Activated gamma-delta T cell treated with anti-CD3 and anti-CD28 coated beads, Interleukin-2, amount 50 U/mL, for 16 hours (primary cell): ENCODE measurements at regions not wholly inside any gene's neighbourhood (a gene's known extent, or its start where the extent isn't known, plus 50 kb on each side); places are given as distances from the start of the nearest gene placed in this dataset.

Experiments
- DNase-seq: peaks from one replicate; pipeline ENCODE4 v3.0.0-alpha.2; 2020; ENCODE audit warnings: low read depth

DNA sequence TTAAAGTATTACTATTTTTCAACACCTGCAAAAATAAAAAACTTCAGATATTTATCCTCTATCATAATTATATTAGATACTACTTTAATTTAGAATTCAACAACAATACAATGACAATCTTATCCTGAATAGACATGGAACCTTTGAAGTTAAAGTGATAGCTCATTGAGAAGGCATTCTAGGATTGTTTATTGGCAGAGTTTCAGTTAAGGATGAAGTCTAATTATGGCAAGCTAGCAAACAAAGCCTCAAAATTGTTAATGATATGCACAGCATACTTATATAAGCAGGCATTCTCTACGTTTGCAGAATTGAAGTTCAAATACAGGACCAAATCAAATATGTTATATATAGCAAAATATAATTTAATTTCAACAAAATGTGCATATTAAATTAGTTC lies 91.2 kb upstream of the ABI3BP start:
- no peak for DNase-seq

DNA sequence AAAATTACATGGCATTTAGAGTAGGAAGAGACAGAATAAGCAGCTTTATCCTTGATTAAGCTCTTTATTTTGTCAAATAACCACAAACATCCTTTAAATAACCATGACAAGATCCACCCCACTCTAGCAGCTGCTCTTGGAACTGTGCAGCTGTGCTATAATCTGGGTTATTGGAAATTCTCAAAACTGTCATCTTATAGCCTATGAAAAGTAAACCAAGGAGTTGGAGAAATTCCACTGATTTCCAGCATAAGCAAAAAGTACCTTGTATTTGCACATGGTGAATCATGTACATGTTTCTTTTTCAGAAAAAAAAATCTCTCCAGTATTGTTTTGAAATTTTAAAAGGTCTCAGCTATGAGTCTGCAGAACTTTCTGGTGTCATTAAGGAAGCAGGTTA lies 88.8 kb upstream of the ABI3BP start:
- no peak for DNase-seq

DNA sequence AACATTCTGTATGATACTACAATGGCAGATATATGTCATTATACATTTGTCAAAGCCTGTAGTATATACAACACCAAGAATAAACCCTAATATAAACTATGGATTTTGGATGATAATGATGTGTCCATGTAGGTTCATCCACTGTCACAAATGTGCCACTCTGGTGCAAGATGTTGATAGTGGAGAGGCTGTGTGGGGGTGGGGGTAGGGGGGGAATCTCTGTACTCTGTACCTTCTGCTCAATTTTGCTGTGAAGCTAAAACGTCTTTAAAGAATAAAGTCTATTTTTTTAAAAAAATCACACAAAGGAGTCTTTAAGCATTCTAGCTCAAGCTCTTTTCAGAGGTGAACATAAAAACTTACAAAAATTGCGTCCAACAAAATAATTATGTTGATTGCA lies 88.2 kb upstream of the ABI3BP start:
- no peak for DNase-seq

DNA sequence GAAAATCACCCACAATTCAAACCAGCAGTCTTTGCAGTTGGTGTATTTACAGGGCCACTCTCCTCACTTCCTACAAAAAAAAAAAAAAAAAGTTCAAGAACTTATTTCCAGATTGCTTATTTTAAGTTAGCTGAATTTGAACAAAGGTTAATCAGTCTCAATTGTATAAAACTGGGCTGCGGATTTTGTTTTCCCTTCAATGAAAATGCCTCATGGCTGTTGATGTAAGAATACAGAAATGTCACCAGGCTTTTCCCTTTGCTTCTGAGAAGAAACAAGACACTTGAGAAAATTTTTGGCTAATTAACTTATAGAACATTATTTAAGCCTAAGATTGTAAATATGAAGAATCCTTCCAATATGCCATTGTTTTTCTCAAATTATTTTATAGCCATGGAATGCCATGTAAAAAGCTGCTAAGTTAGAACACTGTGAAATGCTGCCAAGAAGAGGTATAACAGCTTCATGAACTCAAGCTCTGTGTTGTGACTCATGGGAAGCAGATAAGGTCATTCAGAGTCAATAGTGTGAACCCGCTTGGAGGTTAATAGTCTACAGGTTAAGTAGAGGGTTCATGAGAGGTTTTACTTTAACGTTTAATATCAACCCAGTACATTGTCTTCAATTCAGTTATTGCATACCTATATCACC lies 84.3 kb upstream of the ABI3BP start:
- DNase-seq = no peak

DNA sequence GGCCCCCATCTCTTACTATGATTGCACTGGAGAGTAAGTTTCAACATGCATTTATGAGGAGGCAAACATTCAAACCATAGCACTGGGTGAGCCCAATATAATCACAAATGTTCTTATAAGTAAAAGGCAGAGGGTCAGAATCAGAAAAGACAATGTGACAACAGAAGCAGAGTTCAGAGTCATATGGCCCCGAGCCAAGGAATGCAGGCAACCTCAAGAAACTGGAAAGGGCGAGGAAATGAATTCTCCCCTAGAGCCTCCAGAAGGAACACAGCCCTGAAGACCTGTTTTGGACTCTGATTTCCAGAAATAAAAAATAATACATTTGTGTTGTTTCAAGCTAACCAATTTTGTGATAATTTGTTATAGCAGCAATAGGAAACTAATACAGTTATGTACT lies 81.3 kb upstream of the ABI3BP start:
- DNase-seq = no peak

DNA sequence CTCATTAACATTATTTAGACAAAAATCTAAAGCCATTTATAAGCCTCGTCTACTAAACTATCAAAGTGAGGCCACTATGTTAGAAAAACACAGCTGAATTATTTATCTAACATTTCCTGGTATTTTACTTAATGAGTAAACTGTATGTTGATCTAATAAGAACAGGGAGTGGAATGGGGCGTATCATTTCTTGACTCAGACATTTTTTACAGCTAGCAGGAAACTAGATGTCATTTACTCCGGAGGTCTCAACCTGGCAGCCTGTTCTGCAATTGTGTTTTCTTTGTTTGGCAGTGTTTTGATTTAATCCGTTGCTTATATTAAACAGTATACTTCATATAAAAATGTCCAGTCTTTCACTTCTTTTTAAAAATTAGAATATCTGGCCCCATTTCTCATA lies 79.1 kb upstream of the ABI3BP start:
- DNase-seq = no peak

DNA sequence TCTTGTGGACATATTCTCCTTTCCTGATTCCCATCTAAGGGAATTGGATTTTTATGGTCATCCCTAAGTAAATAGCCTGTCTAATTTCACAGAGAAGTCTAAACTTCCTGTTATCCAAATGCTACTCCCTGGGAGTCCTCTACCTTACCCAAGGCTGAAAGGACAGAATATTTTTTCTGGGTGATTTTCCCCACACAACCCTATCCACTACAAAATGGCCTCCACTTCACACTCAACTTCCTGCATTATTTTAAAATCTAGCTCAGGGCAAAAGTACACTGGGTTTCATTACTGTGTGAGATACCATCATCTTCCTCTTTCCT lies 77.5 kb upstream of the ABI3BP start:
- no peak for DNase-seq

DNA sequence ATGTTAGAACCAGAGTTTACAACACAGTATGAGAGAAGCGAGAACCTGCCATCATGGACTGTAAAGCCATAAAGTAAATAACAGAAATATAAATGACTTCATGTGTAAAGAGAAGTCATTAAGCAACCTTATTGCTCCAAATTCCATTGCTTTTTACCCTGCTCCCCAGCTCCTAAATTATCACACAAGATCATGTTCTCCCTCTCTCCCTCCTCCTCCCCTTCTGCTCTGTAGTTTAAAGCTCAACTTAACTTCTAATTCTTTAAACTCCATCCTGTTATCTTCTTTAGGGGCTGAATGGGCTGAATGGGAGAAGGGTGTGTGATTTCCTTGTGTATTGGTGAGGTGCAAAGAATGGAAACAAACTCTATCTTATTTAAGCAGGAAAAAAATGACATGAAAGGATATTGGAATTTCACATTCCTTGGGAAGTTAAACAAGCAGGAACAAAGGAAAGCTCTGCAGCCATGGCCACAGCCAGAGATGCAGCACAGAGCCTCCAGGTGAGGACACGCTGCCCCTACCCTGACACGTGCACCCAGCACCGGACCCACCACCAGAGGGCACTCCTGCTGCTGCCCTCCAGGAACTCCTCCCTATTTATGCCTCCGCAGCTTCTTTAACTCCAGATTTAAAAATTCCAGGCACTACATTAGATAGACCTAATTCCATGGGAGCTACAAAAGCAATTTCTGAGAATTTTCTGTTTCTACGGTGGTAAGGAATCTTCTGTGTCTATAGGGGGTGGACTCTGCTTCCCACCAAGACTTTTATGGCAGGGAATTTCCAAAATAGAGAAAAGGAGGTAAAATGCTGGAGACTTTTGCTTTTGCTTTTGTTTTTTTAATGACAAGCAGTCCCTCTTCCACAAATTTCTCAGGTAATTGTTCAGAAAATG lies 76.9 kb upstream of the ABI3BP start:
- DNase-seq = peak; percentile 1

DNA sequence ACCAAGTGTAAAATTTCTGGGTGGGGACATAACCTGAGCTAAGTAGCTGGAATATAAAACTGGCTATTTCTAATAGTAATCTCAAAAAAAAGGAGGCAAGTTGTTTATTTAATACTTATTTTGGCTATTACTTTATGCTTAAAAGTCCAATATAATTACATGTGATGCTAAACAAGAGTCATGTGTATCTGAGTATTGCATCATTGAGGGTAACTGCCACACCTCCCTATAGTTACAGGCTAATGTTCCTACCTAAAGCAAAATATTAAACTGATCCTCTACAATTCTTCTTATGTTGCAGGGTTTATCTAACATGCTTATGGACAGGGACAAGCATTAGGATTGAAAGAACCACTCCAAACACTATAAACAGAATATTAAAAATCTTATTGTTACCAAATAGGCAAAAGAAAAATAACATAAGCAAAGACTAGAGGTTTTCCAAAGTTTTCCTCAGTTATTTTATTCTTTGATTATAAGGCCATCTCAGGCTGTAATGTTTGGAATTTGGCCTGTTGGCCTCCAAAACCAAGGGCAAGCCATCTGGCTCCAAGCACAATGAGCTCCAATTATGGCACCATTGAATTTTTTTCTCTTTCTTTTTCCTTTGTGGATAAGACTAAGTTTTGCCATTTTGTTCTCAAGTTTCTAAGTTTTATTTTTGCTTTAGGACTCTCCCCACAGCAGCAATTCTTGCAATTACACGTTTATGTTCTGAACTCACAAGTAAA lies 75.8 kb upstream of the ABI3BP start:
- DNase-seq = no peak

DNA sequence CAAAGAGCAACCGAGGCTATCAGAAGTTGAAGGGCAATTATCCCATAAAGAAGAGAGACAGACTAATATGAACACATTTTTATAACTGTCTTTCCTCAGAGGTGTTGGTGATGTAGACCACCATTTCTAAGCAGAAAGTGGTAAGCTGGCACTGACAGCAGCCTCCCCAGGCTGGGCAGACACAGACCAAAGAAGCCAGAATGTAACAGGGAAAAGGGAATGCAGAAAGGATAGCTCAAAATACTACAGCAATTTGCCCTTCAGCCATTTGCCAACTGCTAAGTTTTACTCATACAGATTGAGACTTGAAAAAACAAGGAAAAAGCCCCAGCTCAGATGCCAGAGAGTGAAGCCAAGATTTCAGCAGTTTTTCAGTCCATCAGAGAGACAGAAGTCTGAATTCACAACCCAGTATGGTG lies 73.5 kb upstream of the ABI3BP start:
- DNase-seq = no peak

DNA sequence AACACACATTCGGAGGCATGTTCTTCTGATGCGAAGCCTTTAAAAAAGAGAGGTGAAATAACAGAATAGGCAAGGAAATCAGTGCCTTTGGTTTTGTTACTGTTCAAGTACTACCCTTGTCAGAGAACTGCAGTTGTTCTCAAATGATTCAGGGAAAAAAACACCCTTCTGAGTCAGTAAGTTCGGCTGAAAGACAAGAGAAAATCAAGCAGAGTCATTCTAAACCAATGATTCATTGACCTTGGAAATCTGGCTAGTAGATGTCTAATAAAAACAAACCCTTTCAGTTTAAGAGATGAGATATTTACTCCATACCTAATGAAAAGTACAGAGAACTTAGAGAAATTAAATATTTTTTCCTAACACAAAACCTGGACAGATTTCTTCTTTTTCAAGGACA lies 72.7 kb upstream of the ABI3BP start:
- no peak for DNase-seq

DNA sequence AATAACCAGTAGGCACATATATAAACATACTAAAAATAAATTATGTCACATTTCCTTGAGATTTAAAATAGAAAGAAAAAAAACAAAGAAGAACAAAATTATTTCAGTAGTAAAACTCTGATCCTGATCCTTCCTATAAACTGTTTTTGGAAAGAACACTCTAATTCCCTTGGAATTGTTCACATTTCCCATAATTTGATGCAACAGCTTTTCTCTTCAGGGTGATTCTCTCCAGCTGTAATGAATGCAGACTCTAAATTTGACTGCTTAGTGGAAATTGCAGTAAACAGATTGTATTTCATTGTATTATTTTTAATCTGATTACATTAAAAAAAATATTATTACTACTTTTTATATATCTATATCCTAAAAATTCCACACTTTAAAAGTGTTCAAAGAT lies 70.2 kb upstream of the ABI3BP start:
- DNase-seq = no peak

DNA sequence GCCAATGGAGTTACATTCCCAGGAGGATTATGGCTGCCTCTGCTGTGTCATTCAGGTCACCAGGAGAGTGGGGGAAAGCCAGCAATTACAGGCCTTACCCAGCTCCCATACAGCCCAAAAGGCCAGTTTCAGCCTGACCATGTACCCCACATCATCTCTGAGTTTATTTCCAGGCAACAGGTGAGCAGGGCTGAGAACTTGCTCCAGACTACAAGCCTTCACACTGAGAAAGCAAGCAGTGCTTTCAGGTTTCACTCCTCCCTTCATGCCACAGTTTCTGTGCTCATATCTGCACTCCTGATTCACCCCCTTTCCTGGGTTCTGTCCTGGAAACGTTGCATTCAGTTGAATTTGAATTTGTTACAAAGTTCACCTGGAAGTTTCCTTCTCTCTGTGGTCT lies 68.1 kb upstream of the ABI3BP start:
- DNase-seq = no peak

DNA sequence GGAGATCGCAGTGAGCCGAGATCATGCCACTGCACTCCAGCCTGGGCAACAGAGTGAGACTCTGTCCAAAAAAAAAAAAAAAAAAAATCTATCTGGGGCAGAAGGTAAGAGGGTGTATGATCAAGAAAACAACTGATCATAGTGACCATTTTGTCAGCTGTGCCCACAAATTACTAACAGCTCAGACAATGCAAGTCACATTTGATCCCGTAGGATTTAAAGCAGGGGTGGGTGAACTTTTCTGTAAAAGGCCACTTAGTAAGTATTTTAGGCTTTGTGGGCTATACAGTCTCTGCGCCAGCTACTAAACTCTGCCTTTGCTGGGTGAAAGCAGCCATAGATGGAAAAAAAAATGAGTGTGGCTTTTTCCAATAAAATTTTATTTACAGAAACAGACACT lies 57.6 kb upstream of the ABI3BP start:
- no peak for DNase-seq

DNA sequence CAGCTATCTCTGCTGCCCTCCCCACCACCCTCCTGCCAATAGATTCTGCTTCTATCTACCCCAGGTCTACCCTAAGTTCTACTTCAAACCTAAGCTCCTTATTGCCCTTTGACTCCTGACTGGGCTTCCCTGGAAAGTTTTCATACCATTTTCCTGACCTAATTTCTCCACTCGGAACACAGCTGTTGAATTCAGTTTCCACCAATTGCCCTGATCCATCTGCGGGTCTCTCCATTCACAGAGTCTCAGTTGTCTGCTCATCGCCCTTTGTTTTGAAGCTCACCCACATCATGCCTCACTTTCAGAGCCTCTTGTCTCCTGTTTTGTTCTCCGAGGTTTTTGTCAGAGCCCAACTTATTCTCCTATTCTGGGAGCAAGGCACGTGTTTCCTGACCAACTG lies 56.8 kb upstream of the ABI3BP start:
- DNase-seq = no peak

DNA sequence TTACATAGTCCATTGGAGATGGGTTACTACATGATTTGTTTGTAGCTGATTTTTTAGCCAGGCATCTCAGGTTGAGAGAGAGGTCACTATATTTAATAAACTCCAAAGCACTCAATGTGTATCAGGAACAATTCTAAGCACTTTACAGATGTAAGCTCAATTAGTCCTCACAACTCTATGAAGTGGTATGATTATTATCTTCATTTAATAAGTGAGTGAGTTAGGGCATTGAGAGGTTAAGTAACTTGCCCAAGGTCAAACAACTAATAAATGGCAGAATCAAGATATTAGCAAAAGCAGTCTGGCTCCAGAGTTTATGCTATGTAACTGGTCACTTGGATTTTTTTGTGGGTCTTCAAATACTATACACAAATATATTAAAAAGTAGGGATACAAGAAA lies 56.3 kb upstream of the ABI3BP start:
- no peak for DNase-seq

DNA sequence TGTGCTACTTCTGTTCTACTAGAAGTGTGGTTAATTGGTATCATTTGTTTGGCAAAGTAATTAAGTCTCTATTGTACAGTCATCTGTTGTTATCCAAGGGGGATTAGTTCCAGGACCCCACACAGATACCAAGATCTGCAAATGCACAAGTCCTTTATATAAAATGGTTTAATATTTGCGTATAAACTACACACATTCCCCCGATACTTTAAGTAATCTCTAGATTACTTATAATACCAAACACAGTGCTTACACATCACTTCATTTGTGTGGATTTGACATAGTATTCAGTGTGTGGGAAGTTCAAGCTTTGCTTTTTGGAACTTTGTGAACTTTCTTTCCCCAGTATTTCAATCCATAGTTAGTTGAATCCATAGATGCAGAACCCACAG lies 50.5 kb upstream of the ABI3BP start:
- no peak for DNase-seq

DNA sequence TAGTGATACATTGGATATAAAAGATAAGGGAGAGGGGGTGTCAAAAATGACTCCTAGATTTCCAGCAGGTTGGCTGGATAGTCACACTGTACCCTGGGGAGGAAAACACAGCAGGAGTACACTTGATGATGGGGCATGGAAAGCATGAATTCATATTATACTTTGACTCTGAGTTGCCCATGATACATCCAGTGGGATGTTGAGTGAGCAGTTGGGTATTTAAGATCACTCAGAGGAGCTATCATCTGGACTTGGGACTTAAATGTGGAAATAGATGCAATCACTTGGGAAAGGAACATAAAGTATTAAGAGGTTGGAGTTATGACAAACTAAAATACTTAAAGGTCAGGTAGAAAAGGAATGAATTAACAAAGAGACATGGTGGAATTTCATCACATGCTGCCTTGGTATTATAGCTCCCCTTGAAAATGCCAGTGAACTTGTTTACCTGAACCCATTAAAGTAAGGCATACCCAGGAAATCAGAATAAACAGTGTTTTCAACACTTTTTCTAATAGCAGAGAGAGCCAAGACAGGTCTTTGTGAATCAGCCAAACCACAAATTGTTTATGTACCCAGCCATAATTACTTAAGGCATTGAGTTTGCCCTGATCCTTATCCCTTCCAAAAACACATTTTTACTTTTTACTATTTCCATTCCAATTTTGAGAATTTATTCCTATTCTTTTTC lies 49.9 kb upstream of the ABI3BP start:
- DNase-seq = no peak
